ENCODE measurements at regions not wholly inside any gene's neighbourhood (a gene's known extent, or its start where the extent isn't known, plus 50 kb on each side); places are given as distances from the start of the nearest gene placed in this dataset.

DNA sequence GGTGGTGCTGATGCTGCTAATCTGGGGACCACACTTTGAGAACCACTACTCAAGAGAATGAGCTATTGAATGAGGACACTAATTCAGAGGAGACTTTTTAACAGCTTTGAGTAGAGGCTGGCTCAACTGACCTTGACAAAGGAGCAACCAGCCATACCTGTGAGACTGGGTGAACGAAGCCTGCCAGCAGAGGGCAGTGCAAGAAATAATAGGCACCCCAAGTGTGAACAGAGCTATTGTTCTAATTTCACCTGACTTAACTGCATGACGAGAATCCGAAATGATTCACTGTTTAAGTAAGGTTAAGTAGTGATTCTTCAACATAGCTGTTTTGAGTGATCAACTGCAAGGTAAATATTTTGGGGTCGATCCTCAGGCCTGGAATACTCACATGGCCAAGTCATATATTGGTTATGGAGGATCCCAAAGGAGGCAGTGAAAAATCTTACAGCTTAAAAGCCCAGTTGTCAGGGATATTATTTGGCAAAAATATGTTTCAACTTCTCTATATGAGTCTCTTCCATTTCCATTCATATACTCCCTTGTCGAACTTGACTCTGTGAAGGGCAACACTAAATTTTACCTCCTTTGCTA lies 550.5 kb upstream of the MARCKS start:
- H3K4me3 ChIP-seq, result no peak overlapping the region
- no peaks in the 10 kb centered on the region for H3K27me3 ChIP-seq
- no peaks in the 10 kb centered on the region for H3K36me3 ChIP-seq
- no peak overlapping the region for H3K27ac ChIP-seq
- intact Hi-C loops (cut with DNase I; ENCODE audit: low total_unique reads), result no loop called here
- no peaks in the 10 kb centered on the region for H3K9me3 ChIP-seq
- peak; percentile 51 to 62 for DNase-seq
- H3K4me1 ChIP-seq, result no peaks in the 10 kb centered on the region
- no peak for TF ChIP-seq POLR2A (IDR thresholded peaks at IDR 0.05)
- TF ChIP-seq, protein P1, sequence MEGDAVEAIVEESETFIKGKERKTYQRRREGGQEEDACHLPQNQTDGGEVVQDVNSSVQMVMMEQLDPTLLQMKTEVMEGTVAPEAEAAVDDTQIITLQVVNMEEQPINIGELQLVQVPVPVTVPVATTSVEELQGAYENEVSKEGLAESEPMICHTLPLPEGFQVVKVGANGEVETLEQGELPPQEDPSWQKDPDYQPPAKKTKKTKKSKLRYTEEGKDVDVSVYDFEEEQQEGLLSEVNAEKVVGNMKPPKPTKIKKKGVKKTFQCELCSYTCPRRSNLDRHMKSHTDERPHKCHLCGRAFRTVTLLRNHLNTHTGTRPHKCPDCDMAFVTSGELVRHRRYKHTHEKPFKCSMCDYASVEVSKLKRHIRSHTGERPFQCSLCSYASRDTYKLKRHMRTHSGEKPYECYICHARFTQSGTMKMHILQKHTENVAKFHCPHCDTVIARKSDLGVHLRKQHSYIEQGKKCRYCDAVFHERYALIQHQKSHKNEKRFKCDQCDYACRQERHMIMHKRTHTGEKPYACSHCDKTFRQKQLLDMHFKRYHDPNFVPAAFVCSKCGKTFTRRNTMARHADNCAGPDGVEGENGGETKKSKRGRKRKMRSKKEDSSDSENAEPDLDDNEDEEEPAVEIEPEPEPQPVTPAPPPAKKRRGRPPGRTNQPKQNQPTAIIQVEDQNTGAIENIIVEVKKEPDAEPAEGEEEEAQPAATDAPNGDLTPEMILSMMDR (IDR thresholded peaks at IDR 0.05), result peak; percentile 26 to 62 (median 58)

DNA sequence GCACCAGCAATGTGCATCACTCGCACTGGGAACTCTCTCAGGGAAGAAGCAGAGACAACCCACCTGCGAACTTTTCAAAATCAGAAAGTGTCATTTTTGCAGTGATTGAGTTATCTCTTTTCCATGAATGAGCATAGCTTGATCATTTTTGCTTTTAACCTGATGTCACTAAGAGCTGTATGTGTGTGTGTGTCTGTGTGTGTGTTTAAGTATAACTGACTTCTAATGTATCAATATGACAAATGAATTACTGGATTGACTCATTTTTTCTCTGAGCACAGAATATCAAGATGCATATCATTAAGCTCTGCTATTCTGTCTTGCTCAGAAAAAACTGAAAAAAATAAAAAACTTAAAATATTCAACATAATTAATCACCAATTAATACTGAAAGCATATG lies 548.9 kb upstream of the MARCKS start:
- Histone ChIP-seq H3K27ac (no peak overlapping the region), H3K9me3 (no peaks in the 10 kb centered on the region), H3K27me3 (no peaks in the 10 kb centered on the region), H3K36me3 (no peaks in the 10 kb centered on the region), H3K4me3 (no peak overlapping the region), H3K4me1 (no peaks in the 10 kb centered on the region)
- TF ChIP-seq, protein P1 (IDR thresholded peaks at IDR 0.05), result no peak
- TF ChIP-seq POLR2A (IDR thresholded peaks at IDR 0.05), result no peak
- DNase-seq, result no peak
- intact Hi-C loops (cut with DNase I; ENCODE audit: low total_unique reads), result no loop called here

GRCh38 chr6:113313841-113314240 lies 543.3 kb upstream of the MARCKS start:
- Histone ChIP-seq H3K4me1 (no peaks in the 10 kb centered on the region), H3K36me3 (no peaks in the 10 kb centered on the region), H3K9me3 (no peaks in the 10 kb centered on the region), H3K4me3 (no peak overlapping the region), H3K27ac (no peak overlapping the region), H3K27me3 (no peaks in the 10 kb centered on the region)
- no peak for DNase-seq
- TF ChIP-seq, protein P1 (IDR thresholded peaks at IDR 0.05), result no peak
- no peak for TF ChIP-seq POLR2A (IDR thresholded peaks at IDR 0.05)
- intact Hi-C loops (cut with DNase I; ENCODE audit: low total_unique reads), result loop anchor here (5.0 kb wide), 1 partner anchor 148 kb away; no protein-coding TSS in a partner anchor

DNA sequence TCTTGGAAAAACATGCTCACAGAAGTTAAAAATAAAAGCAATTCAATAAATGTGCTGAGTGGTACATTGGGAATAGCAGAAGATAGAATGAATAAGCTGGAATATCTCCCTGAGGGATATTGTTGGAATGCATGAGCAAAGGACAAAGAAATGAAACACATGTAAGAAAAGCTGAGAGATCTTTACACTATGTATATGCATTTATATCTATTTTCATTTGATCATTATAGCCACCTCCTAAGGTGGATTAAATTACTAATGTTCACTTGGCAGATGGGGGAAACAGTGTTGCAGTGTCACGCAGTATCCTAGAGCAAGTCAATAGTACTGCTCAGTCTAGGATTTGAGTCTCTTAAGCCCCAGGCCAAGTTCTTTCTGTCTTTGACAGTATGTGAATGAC lies 542.0 kb upstream of the MARCKS start:
- H3K27ac ChIP-seq, result no peak overlapping the region
- no peaks in the 10 kb centered on the region for H3K27me3 ChIP-seq
- no peak overlapping the region for H3K4me3 ChIP-seq
- TF ChIP-seq POLR2A (IDR thresholded peaks at IDR 0.05), result no peak
- TF ChIP-seq, protein P1 (IDR thresholded peaks at IDR 0.05), result no peak
- no peaks in the 10 kb centered on the region for H3K9me3 ChIP-seq
- intact Hi-C loops (cut with DNase I; ENCODE audit: low total_unique reads), result no loop called here
- H3K36me3 ChIP-seq, result no peaks in the 10 kb centered on the region
- DNase-seq, result no peak
- no peaks in the 10 kb centered on the region for H3K4me1 ChIP-seq

DNA sequence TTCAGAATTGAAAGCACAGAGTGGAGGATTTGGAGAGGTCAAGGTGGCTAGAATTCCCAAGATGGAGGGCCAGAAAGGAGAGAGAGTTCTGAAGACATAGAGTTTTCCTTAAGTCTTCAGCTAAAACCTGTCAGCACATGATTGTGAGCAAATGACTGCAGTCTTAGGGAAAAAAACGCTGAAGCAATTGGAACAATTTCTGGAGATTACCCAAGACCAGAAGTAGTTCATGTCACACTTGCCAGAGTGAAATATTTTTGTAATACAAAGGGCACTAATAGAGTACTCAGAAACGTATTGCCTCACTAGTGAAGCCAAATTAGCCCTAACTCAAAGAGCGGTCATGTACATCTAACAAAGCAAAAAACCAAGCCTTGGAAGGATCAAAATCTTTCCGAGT lies 541.3 kb upstream of the MARCKS start:
- intact Hi-C loops (cut with DNase I; ENCODE audit: low total_unique reads), result no loop called here
- TF ChIP-seq POLR2A (IDR thresholded peaks at IDR 0.05), result no peak
- TF ChIP-seq, protein P1 (IDR thresholded peaks at IDR 0.05), result no peak
- H3K4me3 ChIP-seq, result no peak overlapping the region
- no peaks in the 10 kb centered on the region for H3K27me3 ChIP-seq
- H3K36me3 ChIP-seq, result no peaks in the 10 kb centered on the region
- no peaks in the 10 kb centered on the region for H3K4me1 ChIP-seq
- H3K9me3 ChIP-seq, result no peaks in the 10 kb centered on the region
- no peak overlapping the region for H3K27ac ChIP-seq
- DNase-seq, result no peak
